Esophagus muscularis mucosa (tissue), 3 donors: ENCODE measurements at regions not wholly inside any gene's neighbourhood (a gene's known extent, or its start where the extent isn't known, plus 50 kb on each side); places are given as distances from the start of the nearest gene placed in this dataset.

Experiments
- CTCF ChIP-seq, 3 experiments: fragments of 200-600 bp in 2 of 3; fragments of 450-650 bp in 1 of 3; sonication (generic) in 2 of 3; IDR thresholded peaks; one replicate each; pipeline ENCODE4 v1.5.1; 2017 to 2019; ENCODE audit warnings: antibody characterized with exemption in 3 of 3, mild to moderate bottlenecking in 2 of 3, moderate library complexity in 1 of 3
- POLR2A ChIP-seq: fragments of 450-650 bp; IDR thresholded peaks from one replicate; pipeline ENCODE4 v1.6.1; 2017; ENCODE audit warnings: antibody characterized with exemption, moderate library complexity, mild to moderate bottlenecking, low read depth

- TF ChIP-seq CTCF (IDR thresholded peaks at IDR 0.05): no peak
- TF ChIP-seq POLR2A: no peak
Observed at GRCh38 chr12:4157122-4157521, 116.4 kb upstream of the CCND2 start.
